ENCODE measurements at regions not wholly inside any gene's neighbourhood (a gene's known extent, or its start where the extent isn't known, plus 50 kb on each side); places are given as distances from the start of the nearest gene placed in this dataset.

- no peak for TF ChIP-seq ZBTB33 (IDR thresholded peaks at IDR 0.05)
- no peak for TF ChIP-seq FOXA1 (IDR thresholded peaks at IDR 0.05)
- no peak for TF ChIP-seq HNF4A (conservative IDR thresholded peaks at IDR 0.05)
Observed at GRCh38 chr2:36267194-36267593, 88.4 kb upstream of the CRIM1 start (continued).

- no peak overlapping the region for H3K27ac ChIP-seq (ENCODE audit: low read depth in 1 of 2, low read length in 2 of 2)
- TF ChIP-seq EGR1 (IDR thresholded peaks at IDR 0.05; ENCODE audit: low read depth in 2 of 2) (no peak), ZBTB33 (IDR thresholded peaks at IDR 0.05) (no peak), ATF3 (IDR thresholded peaks at IDR 0.05) (no peak), FOXA2 (IDR thresholded peaks at IDR 0.05) (no peak), JUND (IDR thresholded peaks at IDR 0.05) (no peak), HNF4G (IDR thresholded peaks at IDR 0.05) (no peak), SP1 (IDR thresholded peaks at IDR 0.05) (no peak), RAD21 (IDR thresholded peaks at IDR 0.05) (no peak), RXRA (IDR thresholded peaks at IDR 0.05) (no peak), NR2F2 (IDR thresholded peaks at IDR 0.05) (no peak), FOXA1 (IDR thresholded peaks at IDR 0.05) (no peak), REST (IDR thresholded peaks at IDR 0.05) (no peak), HNF4A (conservative IDR thresholded peaks at IDR 0.05) (no peak), MAX (IDR thresholded peaks at IDR 0.05) (no peak), YY1 (IDR thresholded peaks at IDR 0.05) (no peak), CTCF (IDR thresholded peaks at IDR 0.05; ENCODE audit: low read depth, low read length, missing input control) (no peak), GABPA (IDR thresholded peaks at IDR 0.05 in 1 of 2, conservative IDR thresholded peaks at IDR 0.05 in 1 of 2) (no peak)
- H3K4me1 ChIP-seq (ENCODE audit: control insufficient read depth in 4 of 4, insufficient read depth in 4 of 4, low read length in 3 of 4) = no peaks in the 10 kb centered on the region
- H3K36me3 ChIP-seq (ENCODE audit: control insufficient read depth in 4 of 4, insufficient read depth in 3 of 4, low read depth in 1 of 4, low read length in 3 of 4) = no peaks in the 10 kb centered on the region
- no peaks in the 10 kb centered on the region for H3K9me3 ChIP-seq (ENCODE audit: control insufficient read depth in 4 of 4, low read length in 3 of 4)
- no peak overlapping the region for H3K4me3 ChIP-seq (ENCODE audit: low read depth in 1 of 3, low read length in 3 of 3)
- no peak for DNase-seq (ENCODE audit: low spot score)
- H3K9ac ChIP-seq (ENCODE audit: low read depth in 1 of 2, low read length in 2 of 2) = no peak overlapping the region
- WGBS = 71% methylated on average over 2 of the region's 2 CpGs
- no peaks in the 10 kb centered on the region for H3K27me3 ChIP-seq (ENCODE audit: control insufficient read depth in 4 of 4, insufficient read depth in 4 of 4, low read length in 3 of 4)
Observed at GRCh38 chr2:36266536-36267121, 88.9 kb upstream of the CRIM1 start.
